ENCODE measurements at regions not wholly inside any gene's neighbourhood (a gene's known extent, or its start where the extent isn't known, plus 50 kb on each side); places are given as distances from the start of the nearest gene placed in this dataset.

- no peak for TF ChIP-seq CTCF (IDR thresholded peaks at IDR 0.05; ENCODE audit: low read length)
- TF ChIP-seq EZH2 (optimal IDR thresholded peaks at IDR 0.05; ENCODE audit: low read depth, low read length): no peak
- TF ChIP-seq EZH2phosphoT487 (IDR thresholded peaks at IDR 0.05; ENCODE audit: low read length): no peak
Measured at GRCh38 chr4:14878681-14879080, 123.6 kb upstream of the CPEB2 start.

Measured in MM.1S (cell line).